Activated gamma-delta T cell (primary cell): ENCODE measurements at regions not wholly inside any gene's neighbourhood (a gene's known extent, or its start where the extent isn't known, plus 50 kb on each side); places are given as distances from the start of the nearest gene placed in this dataset.
"Not testable (repeated sequence)": the region's sequence is repeated elsewhere in the genome, so short reads cannot be mapped to it uniquely, and the experiment has no call there.

Source experiments
- DNase-seq: peaks from one replicate; lab custom pipeline; 2025; lab: John Stamatoyannopoulos, UW

DNA sequence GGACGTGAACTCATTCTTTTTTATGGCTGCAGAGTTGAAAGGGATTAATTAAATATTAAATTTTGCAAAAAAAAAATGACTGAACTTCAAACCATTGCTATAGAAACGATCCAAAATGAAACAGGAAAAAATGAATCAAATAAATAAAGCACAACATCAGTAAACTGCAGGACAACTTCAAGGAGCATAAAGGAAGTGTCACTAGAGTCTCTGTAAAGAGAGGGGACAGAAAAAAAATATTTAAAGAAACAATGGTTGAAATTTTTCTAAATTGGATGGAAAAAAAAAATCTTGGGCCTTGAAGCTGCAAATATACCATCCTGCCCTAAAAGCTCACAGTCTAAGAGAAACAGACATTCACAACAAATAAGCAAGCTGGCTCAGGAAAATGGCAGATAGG is 339.3 kb upstream of the INTU start:
- no peak for DNase-seq

DNA sequence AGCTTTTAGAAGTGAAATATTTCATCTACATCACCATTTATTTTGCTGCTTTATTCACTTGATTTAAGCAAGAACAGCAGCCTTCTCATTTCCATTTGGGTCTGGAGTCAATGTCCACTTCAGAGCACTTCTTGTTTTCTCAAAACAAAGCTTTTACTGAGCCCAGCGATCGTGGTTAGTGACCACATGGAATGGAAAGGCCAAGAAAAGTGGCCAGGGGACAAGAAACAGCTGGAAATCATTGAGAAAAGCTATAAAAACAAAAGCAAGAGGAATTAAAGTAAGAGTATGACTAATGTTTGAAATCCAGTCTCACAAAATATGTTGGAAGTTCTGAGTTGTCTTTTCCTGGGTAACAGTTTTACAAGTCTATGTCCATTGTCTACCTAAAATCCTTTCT is 328.4 kb upstream of the INTU start:
- no peak for DNase-seq

DNA sequence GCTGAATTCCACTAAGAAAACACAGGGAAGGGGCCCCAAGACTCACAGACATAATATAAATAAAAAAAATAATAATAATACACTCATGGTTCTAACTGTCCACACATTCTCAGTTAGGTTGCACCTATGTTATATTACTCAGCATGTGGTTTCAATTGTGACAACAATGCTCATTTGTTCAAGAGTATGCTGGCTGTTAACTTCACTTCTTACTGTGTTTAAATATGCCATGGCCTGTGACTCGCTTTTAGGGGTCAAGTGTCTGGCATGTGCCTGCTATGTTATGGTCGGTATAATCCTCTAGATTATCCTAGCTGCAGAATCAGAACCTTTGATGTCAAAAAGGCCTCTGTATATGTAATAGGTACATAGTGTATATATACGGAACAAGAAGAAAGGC is 324.8 kb upstream of the INTU start:
- no peak for DNase-seq

DNA sequence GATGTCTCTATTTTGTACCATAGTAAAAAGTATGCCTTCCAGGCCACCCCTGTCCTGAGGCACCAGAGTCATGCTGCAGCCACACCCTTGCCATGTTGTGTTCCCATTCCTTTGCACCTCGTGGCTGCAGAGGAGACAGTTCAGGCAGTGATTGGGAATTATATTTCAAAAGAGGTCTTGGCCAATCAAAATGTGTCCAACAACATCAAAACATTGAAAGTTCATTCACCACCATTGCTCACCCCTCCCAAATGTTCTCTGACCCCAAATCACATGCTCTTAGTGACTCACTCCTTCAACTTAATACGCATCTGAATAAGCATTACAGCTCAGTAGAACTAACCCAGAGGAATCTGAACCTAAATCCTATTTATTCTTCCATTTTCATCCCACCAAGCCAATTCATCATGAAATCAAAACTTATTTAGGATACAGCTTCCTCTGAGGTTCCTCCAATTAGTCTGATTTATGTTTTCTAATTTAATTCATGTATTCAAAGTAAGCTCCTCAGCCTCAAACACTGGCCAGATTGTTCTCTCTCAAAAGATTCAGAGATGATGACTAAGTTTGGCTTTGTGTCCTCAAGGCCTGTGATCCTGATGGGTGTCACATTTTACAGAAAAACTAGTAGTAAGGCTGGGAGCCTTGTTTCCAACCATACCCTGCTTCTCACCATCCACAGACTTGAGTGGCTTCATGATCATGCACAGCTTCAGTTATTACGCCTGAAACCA is 323.2 kb upstream of the INTU start:
- DNase-seq, result no peak

DNA sequence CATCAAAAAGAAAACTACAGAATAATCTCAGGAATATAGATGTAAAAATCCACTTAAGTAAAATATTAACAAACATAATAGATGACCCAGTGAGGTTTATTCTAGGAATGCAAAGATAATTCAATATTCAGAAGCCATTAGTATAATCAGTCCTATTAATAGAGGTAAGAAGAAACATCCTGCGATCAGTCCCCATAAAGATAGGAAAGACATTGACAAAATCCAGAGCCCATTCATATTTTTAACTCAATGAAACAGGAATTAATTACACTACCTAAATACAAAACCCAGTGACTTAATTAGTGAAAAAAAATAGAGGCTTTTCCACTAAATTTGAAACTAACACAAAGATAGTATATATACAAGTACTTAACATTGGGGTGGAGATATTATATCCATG is 321.4 kb upstream of the INTU start:
- no peak for DNase-seq

DNA sequence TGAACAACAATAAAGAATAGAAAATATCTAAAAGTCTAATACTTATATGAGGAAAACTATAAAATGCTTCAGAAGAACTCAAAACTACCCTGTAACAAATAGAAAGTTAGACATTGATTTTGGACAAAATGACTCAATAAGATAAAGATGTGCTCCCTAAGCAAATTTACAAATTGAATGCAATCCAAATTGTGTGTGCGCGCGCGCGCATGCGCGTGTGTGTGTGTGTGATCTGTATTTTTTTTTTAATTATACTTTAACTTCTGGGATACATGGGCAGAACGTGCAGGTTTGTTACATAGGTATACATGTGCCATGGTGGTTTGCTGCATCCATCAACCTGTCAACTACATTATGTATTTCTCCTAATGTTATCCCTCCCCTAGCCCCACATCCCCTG is 320.8 kb upstream of the INTU start:
- no peak for DNase-seq

DNA sequence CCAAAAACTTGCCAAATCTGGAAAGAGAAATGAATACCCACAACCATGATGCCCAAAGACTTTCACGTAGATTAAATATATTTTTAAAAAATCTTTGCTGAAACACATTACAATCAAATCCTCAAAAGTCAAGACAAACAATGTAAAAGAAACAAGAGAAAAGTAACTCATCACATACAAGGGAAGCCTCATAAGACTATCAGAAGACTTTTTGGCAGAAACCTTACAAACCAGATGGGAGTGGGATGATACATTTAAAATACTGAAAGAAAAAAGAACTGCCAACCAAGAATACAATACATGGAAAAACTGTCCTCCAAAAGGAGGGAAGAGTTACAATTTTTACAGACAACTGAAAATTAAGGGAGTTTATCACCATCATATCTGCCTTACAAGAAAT is 319.0 kb upstream of the INTU start:
- DNase-seq, result no peak

DNA sequence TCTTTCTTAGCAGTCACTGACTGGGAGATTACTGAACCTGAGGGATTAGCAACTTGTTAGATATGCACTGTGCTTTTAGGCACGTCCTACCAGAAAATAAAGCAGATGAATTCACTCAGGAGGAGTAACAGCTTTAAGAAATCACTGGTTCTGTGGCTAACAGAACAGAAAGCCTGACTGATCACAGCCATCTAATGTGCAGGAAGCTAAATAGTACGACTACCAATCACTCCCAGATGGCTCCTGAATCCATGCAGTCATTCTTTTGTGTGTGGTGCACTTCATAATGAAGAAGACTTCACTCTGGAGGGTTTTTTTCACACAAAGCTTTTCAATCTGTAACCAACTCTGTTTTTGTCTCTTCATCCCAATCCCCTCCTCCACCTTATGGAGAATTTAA is 305.3 kb upstream of the INTU start:
- DNase-seq, result no peak

DNA sequence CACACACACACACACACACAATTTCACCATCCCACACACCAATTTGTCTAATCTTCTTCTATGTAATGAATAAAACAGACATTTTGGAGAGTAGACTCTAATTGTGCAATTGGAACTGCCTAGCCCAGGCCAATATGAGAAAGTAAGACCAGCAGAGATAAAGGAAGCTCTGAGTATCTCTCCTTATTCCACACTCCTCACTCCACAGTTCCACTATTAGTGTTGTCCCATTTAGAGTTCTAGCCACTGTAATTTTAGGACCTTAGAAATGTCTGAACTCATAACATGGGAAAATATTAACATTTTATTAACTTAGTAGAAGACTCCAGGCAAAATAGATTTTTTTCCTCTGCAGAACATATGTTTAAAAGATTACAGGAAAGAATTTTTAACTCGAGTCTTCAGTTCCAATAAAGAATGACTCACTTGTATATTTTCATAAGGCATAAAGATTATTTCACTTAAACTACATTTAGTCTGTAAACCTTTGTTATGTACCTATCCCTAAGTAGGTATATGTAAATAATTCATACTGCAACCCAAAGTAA is 297.6 kb upstream of the INTU start:
- no peak for DNase-seq

DNA sequence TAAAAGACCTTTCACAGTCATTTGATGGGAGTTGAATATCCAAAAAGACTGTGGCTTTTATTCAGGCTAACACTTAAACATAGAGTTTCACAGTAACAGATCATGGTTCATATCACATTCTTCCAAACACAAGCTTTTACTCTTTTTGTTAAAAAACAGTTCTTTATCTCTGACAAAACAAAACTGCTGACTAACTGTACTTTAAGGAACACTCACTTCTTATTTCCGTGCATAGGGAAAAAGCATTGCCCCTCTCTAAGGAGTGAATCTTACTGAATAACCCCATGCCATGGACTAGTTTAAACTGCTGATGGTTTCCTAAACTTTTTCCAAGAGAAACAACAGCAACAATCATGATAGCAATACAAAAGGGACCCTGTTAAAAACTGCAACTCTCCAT is 297.0 kb upstream of the INTU start:
- DNase-seq, result no peak

DNA sequence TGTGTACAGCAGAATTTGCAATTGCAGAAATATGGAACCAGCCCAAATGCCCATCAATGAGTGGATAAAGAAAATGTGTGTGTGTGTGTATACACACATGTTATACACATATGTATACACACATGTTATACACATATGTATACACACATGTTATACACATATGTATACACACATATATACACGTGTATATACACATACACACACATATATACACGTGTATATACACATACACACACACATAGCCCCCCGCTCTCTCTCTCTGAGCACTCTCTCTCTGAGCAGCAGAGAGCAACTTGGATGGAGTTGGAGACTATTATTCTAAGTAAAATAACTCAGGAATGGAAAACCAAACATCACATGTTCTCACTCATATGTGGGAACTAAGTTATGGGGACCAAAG is 289.6 kb upstream of the INTU start:
- not testable (repeated sequence) for DNase-seq

DNA sequence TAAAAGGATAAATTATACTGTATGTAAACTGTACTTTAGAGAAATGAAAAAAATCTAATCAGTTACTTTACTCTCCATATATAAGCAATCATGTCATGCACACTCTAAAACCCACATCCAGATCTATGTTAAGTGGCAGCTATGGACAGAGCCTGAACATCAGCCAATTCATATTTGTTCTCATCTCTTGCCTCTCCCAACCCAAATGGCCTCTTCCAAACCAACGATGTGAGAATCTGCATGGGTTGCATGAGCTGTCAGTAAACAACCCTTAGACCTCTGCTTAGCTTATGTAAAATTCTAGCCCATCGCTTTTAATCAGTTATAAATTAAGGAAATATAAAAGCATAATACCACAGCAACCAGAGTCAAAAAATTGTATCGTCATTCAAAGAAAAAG is 288.7 kb upstream of the INTU start:
- no peak for DNase-seq

DNA sequence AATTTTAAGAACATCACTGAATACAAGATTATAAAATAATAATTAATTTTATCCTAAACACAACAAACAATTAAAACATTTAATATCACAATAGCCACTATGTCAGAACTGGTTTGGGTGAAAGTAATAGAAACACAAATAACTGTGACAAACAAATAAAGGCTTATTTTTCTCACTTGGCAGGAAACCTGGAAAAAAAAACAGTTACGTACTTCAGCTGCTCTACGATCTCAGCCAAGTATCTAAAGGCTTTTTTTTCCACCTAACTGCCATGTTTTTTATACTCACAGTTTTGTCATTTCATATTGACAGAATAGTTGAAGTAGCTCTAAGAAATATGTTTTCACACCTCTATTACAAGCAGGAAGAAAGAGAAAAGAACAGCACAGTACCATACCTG is 284.8 kb upstream of the INTU start:
- no peak for DNase-seq

DNA sequence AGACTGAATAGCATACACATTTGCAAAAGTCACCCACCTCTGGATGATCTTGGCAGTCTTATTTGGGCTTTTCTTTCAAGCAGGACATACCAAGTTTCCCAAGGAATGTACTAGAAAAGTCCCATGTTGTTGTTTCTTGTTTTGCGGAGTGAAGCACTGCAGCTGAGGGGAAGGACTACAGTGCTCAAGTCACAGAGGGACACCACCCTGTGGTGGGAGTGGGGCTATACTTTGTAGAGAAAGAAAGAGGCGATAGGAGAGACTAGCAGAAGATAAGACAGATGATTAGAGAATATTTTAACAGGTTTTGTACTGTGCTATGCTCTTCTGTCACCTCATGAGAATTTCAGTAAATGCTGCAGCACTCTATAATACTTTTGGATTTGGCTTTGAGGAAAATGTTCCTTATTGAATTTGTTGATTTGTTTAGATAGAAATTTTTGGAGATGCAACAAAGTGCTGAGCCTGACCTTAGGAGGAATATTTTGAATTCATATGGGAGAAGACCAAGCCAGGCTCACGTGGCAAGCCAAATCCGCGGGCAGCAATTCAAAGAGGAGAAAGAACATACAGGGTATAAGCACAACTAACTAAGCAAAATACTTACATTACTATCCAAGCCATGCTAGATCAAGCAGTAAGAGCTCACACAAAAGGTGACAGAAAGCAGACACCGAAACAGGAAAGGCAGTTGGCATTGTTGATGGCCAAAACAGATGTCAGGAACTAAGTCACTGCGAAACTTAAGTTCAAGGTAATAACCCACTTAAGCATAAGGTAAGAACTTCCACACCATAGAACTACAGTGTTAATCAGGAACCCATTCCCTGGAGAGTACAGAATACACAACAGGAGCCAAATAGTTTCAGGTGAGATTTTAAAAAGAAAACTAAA is 280.3 kb upstream of the INTU start:
- no peak for DNase-seq

DNA sequence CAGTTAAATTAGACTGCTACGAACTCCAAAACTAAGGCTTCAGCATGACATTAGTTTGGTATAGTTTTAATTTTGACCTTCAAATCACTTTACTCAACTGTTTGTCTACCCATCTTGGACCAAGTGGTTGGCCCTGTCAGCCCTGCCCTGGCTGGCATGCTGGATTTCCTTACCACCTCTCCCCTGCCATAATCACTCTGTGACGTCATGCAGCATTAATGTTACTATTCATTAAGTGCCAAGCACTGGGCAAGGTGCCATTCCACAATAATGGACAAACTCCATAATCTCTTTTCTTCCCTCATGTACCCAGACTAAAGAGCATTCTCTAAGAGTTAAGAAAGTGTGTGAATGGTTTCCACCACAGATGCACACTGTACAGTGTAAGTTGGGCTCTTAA is 277.0 kb upstream of the INTU start:
- no peak for DNase-seq

DNA sequence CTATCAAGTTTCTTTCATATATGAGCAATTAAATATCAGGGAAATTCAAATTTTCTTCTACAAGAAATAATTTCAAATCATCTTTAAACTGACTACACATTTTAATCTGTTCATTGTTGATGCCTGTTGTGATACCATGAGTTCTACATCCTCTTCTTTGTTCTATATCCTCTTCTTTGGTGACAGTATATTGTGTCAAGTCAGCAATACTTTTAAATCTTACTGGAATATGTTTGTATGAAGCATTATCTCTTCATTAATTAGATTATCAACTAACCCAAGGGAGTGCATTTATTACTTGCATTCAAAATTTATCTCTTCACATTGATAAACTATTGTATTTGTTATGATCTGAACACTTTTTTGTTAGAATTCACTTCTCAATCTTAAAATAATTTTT is 275.0 kb upstream of the INTU start:
- DNase-seq, result no peak

DNA sequence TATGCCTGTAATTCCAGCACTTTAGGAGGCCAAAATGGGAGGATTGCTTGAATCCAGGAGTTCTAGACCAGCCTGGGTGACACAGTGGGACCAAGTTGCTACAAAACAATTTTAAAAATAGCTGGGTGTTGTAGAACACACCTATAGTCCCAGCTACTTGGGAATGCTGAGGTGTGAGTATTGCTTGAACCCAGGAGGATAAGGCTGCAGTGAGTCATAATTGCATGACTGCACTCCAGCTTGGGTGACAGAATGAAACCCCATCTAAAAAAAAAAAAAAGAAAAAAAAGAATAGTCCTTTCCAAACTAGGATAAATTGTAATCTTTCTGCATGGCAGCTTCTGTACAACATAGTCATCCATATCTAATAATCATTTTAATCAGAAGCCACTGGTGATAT is 270.1 kb upstream of the INTU start:
- no peak for DNase-seq

DNA sequence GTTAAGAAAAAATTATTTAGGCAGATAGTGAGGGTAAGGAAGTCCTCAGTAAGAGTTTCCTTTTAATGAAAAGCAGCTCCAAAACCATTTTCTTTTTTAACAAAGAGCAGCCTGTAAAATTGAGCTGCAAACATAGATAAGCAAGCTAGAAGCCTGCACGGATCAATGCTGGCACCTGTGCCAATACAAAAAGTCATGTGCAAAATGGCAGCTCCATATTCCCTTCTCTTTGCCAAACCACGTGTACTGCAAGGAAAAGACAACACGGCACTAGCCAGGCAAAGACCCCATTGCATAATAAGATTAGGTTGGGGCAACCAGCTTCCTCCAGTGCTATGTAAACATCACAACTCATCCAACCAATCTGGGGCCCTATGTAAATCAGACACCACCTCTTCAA is 268.4 kb upstream of the INTU start:
- DNase-seq, result no peak

DNA sequence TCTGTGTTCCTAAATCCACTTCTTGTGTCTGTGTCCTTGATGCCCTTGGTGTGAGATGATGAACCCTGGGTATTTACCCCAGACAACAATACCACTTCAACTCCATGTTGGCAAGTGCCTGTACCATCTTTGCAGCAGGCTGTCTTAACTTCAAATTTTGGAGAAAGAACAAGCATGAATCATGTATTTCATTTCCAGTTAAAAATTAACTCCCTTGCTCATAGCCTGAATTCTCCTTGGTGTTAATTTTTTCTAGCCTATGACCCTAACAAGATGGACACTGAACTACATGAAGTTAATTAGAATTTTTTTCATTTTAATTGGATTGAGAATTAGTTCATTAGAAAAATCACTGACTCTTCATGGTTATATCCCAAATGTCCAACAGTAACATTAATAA is 267.8 kb upstream of the INTU start:
- DNase-seq, result no peak

DNA sequence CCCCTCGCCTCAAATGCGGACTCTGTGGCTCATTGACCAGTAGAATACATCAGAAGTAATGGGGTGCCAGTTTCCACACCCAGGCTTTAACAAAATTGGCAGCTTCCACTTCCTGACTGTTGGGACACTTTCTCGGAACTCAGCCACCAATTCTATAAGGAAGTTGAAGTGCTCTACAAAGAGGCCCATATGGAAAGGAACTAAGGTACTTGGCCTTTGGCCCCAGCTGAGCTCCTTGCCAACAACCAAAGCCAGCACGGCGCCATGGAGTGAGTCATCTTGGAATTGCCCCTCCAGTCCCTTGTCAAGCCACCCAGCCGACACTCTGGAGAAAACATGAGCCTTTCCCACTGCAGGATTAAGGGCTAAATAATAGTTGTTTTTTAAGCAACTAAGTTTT is 262.2 kb upstream of the INTU start:
- no peak for DNase-seq

DNA sequence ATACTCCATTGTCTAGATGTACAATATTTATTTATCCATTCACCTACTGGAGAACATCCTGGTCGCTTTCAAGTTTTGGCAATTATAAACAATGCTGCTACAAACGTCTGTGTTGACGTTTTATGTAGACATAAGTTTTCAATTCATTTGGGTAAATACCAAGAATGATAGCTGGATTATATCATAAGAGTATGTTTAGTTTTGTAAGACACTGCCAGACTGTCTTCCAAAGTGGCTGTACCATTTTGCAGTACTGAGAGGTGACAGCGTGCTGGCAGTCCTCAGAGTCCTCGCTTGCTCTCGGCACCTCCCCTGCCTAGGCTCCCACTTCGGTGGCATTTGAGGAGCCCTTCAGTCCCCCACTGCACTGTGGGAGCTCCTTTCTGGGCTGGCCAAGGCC is 253.3 kb upstream of the INTU start:
- no peak for DNase-seq

DNA sequence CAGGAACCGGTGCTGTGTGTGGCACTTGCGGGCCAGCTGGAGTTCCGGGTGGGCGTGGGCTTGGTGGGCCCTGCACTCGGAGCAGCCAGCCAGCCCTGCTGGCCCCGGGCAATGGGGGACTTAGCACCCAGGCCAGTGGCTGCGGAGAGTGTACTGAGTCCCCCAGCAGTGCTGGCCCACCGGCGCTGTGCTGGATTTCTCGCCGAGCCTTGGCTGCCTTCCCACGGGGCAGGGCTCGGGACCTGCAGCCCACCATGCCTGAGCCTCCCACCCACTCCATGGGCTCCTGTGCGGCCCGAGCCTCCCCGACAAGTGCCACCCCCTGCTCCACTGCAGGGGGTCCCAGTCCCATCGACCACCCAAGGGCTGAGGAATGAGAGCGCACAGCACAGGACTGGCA is 252.8 kb upstream of the INTU start:
- DNase-seq, result not testable (repeated sequence)

DNA sequence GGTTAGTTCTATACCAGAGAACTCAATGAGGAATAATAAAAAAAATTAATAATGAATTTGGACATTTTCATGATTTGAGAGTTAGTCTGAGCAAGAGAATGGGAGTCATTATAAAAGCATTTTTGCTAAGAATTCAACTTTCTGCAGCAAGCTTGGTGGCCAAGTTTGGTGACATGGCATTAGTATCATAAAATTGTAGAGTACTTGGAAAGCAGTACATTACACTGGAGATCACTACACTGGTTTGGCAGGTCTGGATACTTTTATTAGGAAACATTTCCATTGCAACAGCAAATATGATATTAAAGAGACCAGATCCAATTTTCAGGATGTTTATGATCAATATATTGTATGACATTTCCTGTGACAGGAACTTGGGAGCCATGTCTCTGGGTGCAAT is 249.1 kb upstream of the INTU start:
- no peak for DNase-seq
